HepG2 (cell line): ENCODE measurements at regions not wholly inside any gene's neighbourhood (a gene's known extent, or its start where the extent isn't known, plus 50 kb on each side); places are given as distances from the start of the nearest gene placed in this dataset.

ENCODE experiments used
- ATAC-seq: fragments of 200-7000 bp; cut with Tn5 transposase; 3 replicates; pipeline ENCODE4 v1.9.1; 2020; ENCODE audit warnings: mild to moderate bottlenecking, moderate library complexity
- BruUV-seq: library from RNA; stranded (reverse); fragments of 400-500 nt; replicated peaks from 2 replicates; lab custom pipeline; 2021; lab: Mats Ljungman, UMichigan
- CTCF ChIA-PET: fragments of 300-600 bp; formaldehyde crosslinking; extraction: SDS; loops from one replicate; lab custom pipeline; 2021; ENCODE audit warnings: low total read pairs, inconsistent platforms, low intra/inter-chr PET ratio; lab: Yijun Ruan, JAX
- POLR2A ChIA-PET: fragments of 350-600 bp; sonication (Branson Sonifier 250); formaldehyde crosslinking; loops from one replicate; lab custom pipeline; 2020; ENCODE audit warnings: antibody characterized with exemption, inconsistent platforms; lab: Yijun Ruan, JAX
- DNase-seq: peaks from one replicate; pipeline ENCODE4 v3.0.0-alpha.2; 2015; ENCODE audit warnings: low spot score
- FAIRE-seq: peaks from 3 replicates; lab custom pipeline; 2011; peaks lifted over from hg19 to GRCh38; lab: Jason Lieb, UNC
- H2AFZ ChIP-seq: one replicate; pipeline ENCODE4 v1.6.1; 2011; ENCODE audit warnings: low read length, inconsistent platforms
- H3K27ac ChIP-seq: fragments of 300-600 bp; 3 replicates; pipeline ENCODE4 v1.8.0; 2011; ENCODE audit warnings: mixed run types, mild to moderate bottlenecking, mixed read lengths, low read length, inconsistent platforms; ENCODE audit not compliant: insufficient read depth; ENCODE audit errors: extremely low read length
- H3K27me3 ChIP-seq, 2 experiments: fragments of 200-600 bp in 1 of 2; 2 replicates in 1 of 2; 3 replicates in 1 of 2; pipeline versions ENCODE4 v1.6.0 to v1.8.0; 2011; ENCODE audit warnings: low read length in 2 of 2, mild to moderate bottlenecking in 2 of 2, moderate library complexity in 2 of 2, inconsistent platforms in 1 of 2; ENCODE audit not compliant: insufficient read depth in 2 of 2, control insufficient read depth in 1 of 2
- H3K36me3 ChIP-seq, 2 experiments: fragments of 200-600 bp in 1 of 2; replicated peaks in 1 of 2; 2 replicates in 1 of 2; 3 replicates in 1 of 2; pipeline versions ENCODE4 v1.5.1 to v1.8.0; 2011; ENCODE audit warnings: low read length in 2 of 2, inconsistent platforms in 1 of 2; ENCODE audit not compliant: insufficient read depth in 2 of 2, control insufficient read depth in 1 of 2
- H3K4me1 ChIP-seq: 2 replicates; pipeline ENCODE4 v1.5.1; 2012; ENCODE audit warnings: low read length, inconsistent platforms; ENCODE audit not compliant: insufficient read depth
- H3K4me2 ChIP-seq: 2 replicates; pipeline ENCODE4 v1.6.0; 2011; ENCODE audit warnings: low read depth, low read length, inconsistent platforms
- H3K4me3 ChIP-seq, 3 experiments: fragments of 200-600 bp in 1 of 3; sonication (generic), shearing (Covaris generic) in 1 of 3; replicated peaks in 1 of 3; 2 replicates each; pipeline ENCODE4 v1.5.1; 2011 to 2016; ENCODE audit warnings: low read length in 3 of 3, inconsistent platforms in 2 of 3, low read depth in 2 of 3, mild to moderate bottlenecking in 2 of 3, control low read depth in 1 of 3, mixed read lengths in 1 of 3; ENCODE audit not compliant: insufficient read depth in 1 of 3
- H3K79me2 ChIP-seq: one replicate; pipeline ENCODE4 v1.6.1; 2011; ENCODE audit warnings: low read length, inconsistent platforms; ENCODE audit not compliant: insufficient read depth
- H3K9ac ChIP-seq: 2 replicates; pipeline ENCODE4 v1.6.0; 2011; ENCODE audit warnings: mild to moderate bottlenecking, low read depth, low read length, inconsistent platforms; ENCODE audit not compliant: insufficient read depth
- H3K9me3 ChIP-seq: 2 replicates; pipeline ENCODE4 v1.5.1; 2012; ENCODE audit warnings: mild to moderate bottlenecking, low read length
- H4K20me1 ChIP-seq: 2 replicates; pipeline ENCODE4 v1.6.0; 2011; ENCODE audit warnings: inconsistent platforms, mild to moderate bottlenecking, low read length, moderate library complexity; ENCODE audit not compliant: insufficient read depth
- DPF2 ChIP-seq: sonication (generic); formaldehyde crosslinking; IDR thresholded peaks from 2 replicates; pipeline ENCODE4 v1.4.0; 2020; ENCODE audit warnings: mild to moderate bottlenecking, low read depth, missing genetic modification reagents, borderline replicate concordance
- HIVEP1 ChIP-seq: sonication (generic); formaldehyde crosslinking; IDR thresholded peaks from 2 replicates; pipeline ENCODE4 v1.4.0; 2020; ENCODE audit warnings: mild to moderate bottlenecking, missing genetic modification reagents
- HMG20A ChIP-seq: IDR thresholded peaks from 2 replicates; pipeline ENCODE4 v1.6.1; 2016; ENCODE audit warnings: borderline replicate concordance
- IRF2 ChIP-seq: IDR thresholded peaks from 2 replicates; pipeline ENCODE4 v1.6.1; 2018; ENCODE audit warnings: missing genetic modification reagents, missing compliant biosample characterization
- SAP130 ChIP-seq: IDR thresholded peaks from 2 replicates; pipeline ENCODE4 v1.6.1; 2016; ENCODE audit warnings: low read depth
- SOX5 ChIP-seq: IDR thresholded peaks from 2 replicates; pipeline ENCODE4 v1.6.1; 2016; ENCODE audit warnings: borderline replicate concordance
- SRF ChIP-seq: IDR thresholded peaks from 2 replicates; pipeline ENCODE4 v1.6.1; 2011; ENCODE audit warnings: mild to moderate bottlenecking, low read depth, low read length, moderate library complexity
- TBP ChIP-seq: sonication (generic); formaldehyde crosslinking; IDR thresholded peaks from 2 replicates; pipeline ENCODE4 v1.5.0; 2020; ENCODE audit warnings: missing genetic modification reagents
- ZFP36 ChIP-seq: fragments of 150-350 bp; IDR thresholded peaks from 2 replicates; pipeline ENCODE4 v1.6.1; 2018; ENCODE audit warnings: borderline replicate concordance, low read length, low read depth; ENCODE audit not compliant: partially characterized antibody
- ZFP41 ChIP-seq: sonication (generic); formaldehyde crosslinking; IDR thresholded peaks from 2 replicates; pipeline ENCODE4 v1.4.0; 2020; ENCODE audit warnings: mild to moderate bottlenecking, missing genetic modification reagents, borderline replicate concordance
- ZMYM2 ChIP-seq: sonication (generic); formaldehyde crosslinking; IDR thresholded peaks from 2 replicates; pipeline ENCODE4 v1.8.0; 2022; ENCODE audit warnings: mild to moderate bottlenecking, missing genetic modification reagents
- ZNF292 ChIP-seq: sonication (generic); formaldehyde crosslinking; IDR thresholded peaks from 2 replicates; pipeline ENCODE4 v1.8.1; 2022; ENCODE audit warnings: mild to moderate bottlenecking, low read depth, missing genetic modification reagents, borderline replicate concordance
- WGBS: methylation state at CpG from one replicate; pipeline ENCODE4 v1.1.6; 2017; ENCODE audit warnings: low lambda C conversion rate; 5-methylcytosine and 5-hydroxymethylcytosine counted together
- in situ Hi-C: cut with HindIII; loops from 2 replicates; pipeline ENCODE4 v1.10.0; 2017; ENCODE audit warnings: low pct_unique_long_range_greater_than_20kb; ENCODE audit not compliant: extremely low pct_ligation_motif_present
- intact Hi-C: fragments of 100-400 bp; cut with micrococcal nuclease; formaldehyde crosslinking; loops from one replicate; pipeline ENCODE4 v1.10.0; 2022; ENCODE audit not compliant: unreplicated experiment
- TF ChIP-seq, protein P1 (sequence below): sonication (generic); formaldehyde crosslinking; IDR thresholded peaks from 2 replicates; pipeline ENCODE4 v1.5.0; 2020; ENCODE audit warnings: missing genetic modification reagents
- TF ChIP-seq, protein P2 (sequence below): sonication (generic); formaldehyde crosslinking; IDR thresholded peaks from 2 replicates; pipeline ENCODE4 v1.4.0; 2020; ENCODE audit warnings: missing genetic modification reagents
- TF ChIP-seq, protein P3 (sequence below): sonication (generic); formaldehyde crosslinking; IDR thresholded peaks from 2 replicates; pipeline ENCODE4 v1.5.0; 2020; ENCODE audit warnings: mild to moderate bottlenecking, missing genetic modification reagents
- TF ChIP-seq, protein P4 (sequence below): IDR thresholded peaks from 2 replicates; pipeline ENCODE4 v1.6.1; 2016; ENCODE audit warnings: control low read depth

DNA sequence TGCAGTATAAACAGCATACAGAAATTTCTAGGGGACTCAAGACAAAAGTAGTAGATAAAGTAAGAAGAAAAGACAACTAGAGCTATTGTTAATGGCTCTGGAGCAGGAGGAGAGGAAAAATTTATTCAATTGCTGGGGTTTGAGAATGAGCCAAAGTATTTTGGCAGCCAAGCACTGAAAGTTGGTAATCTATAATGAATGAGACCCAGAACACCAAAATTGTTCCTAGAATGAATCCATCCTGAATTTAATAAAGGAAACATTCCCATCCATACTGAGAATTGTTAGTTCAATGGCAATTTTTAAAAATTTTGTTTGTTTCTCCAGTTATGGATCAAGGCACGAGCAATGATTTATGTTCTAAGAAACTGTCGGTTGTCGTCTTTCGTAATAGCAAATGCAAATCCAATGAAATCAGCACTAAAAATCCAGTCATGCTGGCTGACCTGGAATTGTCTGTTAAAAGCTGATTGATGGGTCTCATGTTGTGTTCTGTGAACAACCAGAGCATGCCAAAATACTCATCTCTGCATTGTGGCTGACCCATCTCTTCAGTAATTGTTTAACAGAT lies 170.9 kb upstream of the LMNTD1 start:
- TF ChIP-seq ZMYM2 (CRISPR knock-in tag) (no peak), IRF2 (CRISPR knock-in tag) (no peak), ZFP36 (no peak), ZNF292 (CRISPR knock-in tag) (no peak), HIVEP1 (no peak), HMG20A (CRISPR knock-in tag) (no peak), SRF (no peak), DPF2 (CRISPR knock-in tag) (no peak), TBP (CRISPR knock-in tag) (no peak), SAP130 (no peak), ZFP41 (CRISPR knock-in tag) (no peak), SOX5 (CRISPR knock-in tag) (no peak)
- TF ChIP-seq, protein P1, sequence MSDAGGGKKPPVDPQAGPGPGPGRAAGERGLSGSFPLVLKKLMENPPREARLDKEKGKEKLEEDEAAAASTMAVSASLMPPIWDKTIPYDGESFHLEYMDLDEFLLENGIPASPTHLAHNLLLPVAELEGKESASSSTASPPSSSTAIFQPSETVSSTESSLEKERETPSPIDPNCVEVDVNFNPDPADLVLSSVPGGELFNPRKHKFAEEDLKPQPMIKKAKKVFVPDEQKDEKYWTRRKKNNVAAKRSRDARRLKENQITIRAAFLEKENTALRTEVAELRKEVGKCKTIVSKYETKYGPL (CRISPR knock-in tag) = no peak
- TF ChIP-seq, protein P2, sequence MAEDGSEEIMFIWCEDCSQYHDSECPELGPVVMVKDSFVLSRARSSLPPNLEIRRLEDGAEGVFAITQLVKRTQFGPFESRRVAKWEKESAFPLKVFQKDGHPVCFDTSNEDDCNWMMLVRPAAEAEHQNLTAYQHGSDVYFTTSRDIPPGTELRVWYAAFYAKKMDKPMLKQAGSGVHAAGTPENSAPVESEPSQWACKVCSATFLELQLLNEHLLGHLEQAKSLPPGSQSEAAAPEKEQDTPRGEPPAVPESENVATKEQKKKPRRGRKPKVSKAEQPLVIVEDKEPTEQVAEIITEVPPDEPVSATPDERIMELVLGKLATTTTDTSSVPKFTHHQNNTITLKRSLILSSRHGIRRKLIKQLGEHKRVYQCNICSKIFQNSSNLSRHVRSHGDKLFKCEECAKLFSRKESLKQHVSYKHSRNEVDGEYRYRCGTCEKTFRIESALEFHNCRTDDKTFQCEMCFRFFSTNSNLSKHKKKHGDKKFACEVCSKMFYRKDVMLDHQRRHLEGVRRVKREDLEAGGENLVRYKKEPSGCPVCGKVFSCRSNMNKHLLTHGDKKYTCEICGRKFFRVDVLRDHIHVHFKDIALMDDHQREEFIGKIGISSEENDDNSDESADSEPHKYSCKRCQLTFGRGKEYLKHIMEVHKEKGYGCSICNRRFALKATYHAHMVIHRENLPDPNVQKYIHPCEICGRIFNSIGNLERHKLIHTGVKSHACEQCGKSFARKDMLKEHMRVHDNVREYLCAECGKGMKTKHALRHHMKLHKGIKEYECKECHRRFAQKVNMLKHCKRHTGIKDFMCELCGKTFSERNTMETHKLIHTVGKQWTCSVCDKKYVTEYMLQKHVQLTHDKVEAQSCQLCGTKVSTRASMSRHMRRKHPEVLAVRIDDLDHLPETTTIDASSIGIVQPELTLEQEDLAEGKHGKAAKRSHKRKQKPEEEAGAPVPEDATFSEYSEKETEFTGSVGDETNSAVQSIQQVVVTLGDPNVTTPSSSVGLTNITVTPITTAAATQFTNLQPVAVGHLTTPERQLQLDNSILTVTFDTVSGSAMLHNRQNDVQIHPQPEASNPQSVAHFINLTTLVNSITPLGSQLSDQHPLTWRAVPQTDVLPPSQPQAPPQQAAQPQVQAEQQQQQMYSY (CRISPR knock-in tag) = no peak
- TF ChIP-seq, protein P3, sequence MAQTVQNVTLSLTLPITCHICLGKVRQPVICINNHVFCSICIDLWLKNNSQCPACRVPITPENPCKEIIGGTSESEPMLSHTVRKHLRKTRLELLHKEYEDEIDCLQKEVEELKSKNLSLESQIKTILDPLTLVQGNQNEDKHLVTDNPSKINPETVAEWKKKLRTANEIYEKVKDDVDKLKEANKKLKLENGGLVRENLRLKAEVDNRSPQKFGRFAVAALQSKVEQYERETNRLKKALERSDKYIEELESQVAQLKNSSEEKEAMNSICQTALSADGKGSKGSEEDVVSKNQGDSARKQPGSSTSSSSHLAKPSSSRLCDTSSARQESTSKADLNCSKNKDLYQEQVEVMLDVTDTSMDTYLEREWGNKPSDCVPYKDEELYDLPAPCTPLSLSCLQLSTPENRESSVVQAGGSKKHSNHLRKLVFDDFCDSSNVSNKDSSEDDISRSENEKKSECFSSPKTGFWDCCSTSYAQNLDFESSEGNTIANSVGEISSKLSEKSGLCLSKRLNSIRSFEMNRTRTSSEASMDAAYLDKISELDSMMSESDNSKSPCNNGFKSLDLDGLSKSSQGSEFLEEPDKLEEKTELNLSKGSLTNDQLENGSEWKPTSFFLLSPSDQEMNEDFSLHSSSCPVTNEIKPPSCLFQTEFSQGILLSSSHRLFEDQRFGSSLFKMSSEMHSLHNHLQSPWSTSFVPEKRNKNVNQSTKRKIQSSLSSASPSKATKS (CRISPR knock-in tag) = no peak
- TF ChIP-seq, protein P4, sequence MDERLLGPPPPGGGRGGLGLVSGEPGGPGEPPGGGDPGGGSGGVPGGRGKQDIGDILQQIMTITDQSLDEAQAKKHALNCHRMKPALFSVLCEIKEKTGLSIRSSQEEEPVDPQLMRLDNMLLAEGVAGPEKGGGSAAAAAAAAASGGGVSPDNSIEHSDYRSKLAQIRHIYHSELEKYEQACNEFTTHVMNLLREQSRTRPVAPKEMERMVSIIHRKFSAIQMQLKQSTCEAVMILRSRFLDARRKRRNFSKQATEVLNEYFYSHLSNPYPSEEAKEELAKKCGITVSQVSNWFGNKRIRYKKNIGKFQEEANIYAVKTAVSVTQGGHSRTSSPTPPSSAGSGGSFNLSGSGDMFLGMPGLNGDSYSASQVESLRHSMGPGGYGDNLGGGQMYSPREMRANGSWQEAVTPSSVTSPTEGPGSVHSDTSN (CRISPR knock-in tag) = no peak
- 50% methylated on average over 4 of the region's 4 CpGs for WGBS
- Histone ChIP-seq H3K27me3 (no peaks in the 10 kb centered on the region; a peak in 1 of 5 replicates), H3K4me1 (no peaks in the 10 kb centered on the region), H3K4me3 (no peak overlapping the region), H4K20me1 (no peaks in the 10 kb centered on the region), H3K79me2 (no peaks in the 10 kb centered on the region), H3K9ac (no peak overlapping the region), H2AFZ (no peak overlapping the region), H3K36me3 (no peaks in the 10 kb centered on the region), H3K9me3 (no peaks in the 10 kb centered on the region), H3K4me2 (no peak overlapping the region), H3K27ac (no peak overlapping the region)
- intact Hi-C loops (no loop called here), in situ Hi-C loops (no loop called here)
- ATAC-seq (no peak), FAIRE-seq (no peak), DNase-seq (no peak)
- ChIA-PET POLR2A (no interaction called here), CTCF (no interaction called here)
- no TSS peak for BruUV-seq
